H1 (cell line): ENCODE measurements at regions not wholly inside any gene's neighbourhood (a gene's known extent, or its start where the extent isn't known, plus 50 kb on each side); places are given as distances from the start of the nearest gene placed in this dataset.

Experiments used
- CTCF ChIA-PET: fragments of 300-600 bp; sonication (Branson Sonifier 250); formaldehyde crosslinking; loops from one replicate; lab custom pipeline; 2021; ENCODE audit not compliant: partially characterized antibody; lab: Charles Lee
- POLR2A ChIA-PET: fragments of 300-600 bp; sonication (Branson Sonifier 250); formaldehyde crosslinking; loops from one replicate; lab custom pipeline; 2021; ENCODE audit warnings: inconsistent platforms; ENCODE audit not compliant: partially characterized antibody; lab: Charles Lee
- DNase-seq, 2 experiments: peaks; one replicate each; pipeline versions ENCODE4 v3.0.0 to v3.0.0-alpha.2; 2010 to 2022; ENCODE audit warnings: low spot score in 2 of 2, low read depth in 1 of 2, mixed read lengths in 1 of 2
- FAIRE-seq: peaks from 2 replicates; lab custom pipeline; 2011; peaks lifted over from hg19 to GRCh38; lab: Jason Lieb, UNC
- H2AFZ ChIP-seq: 2 replicates; pipeline ENCODE4 v1.8.1; 2012; ENCODE audit warnings: low read length, inconsistent platforms
- H2AK5ac ChIP-seq: 2 replicates; pipeline ENCODE4 v1.6.1; 2013; ENCODE audit warnings: low read depth, low read length
- H2BK120ac ChIP-seq: replicated peaks from 2 replicates; pipeline ENCODE3; 2013; ENCODE audit warnings: low read depth, low read length, inconsistent platforms
- H2BK12ac ChIP-seq: 2 replicates; pipeline ENCODE4 v1.6.1; 2013; ENCODE audit warnings: low read depth, low read length
- H2BK15ac ChIP-seq: 2 replicates; pipeline ENCODE4 v1.6.1; 2013; ENCODE audit warnings: low read length
- H2BK20ac ChIP-seq: 2 replicates; pipeline ENCODE4 v1.6.1; 2013; ENCODE audit warnings: low read length
- H2BK5ac ChIP-seq: 2 replicates; pipeline ENCODE4 v1.6.1; 2013; ENCODE audit warnings: low read depth, low read length
- H3K14ac ChIP-seq: 2 replicates; pipeline ENCODE4 v1.6.1; 2013; ENCODE audit warnings: inconsistent platforms; ENCODE audit not compliant: insufficient read length
- H3K18ac ChIP-seq: 2 replicates; pipeline ENCODE4 v1.6.1; 2013; ENCODE audit warnings: low read length; ENCODE audit errors: extremely low read depth
- H3K23ac ChIP-seq: 2 replicates; pipeline ENCODE4 v1.6.1; 2013; ENCODE audit warnings: inconsistent platforms; ENCODE audit not compliant: insufficient read length
- H3K23me2 ChIP-seq: 2 replicates; pipeline ENCODE4 v1.6.1; 2013; ENCODE audit warnings: low read depth, low read length
- H3K27ac ChIP-seq: 2 replicates; pipeline ENCODE4 v1.6.1; 2011; ENCODE audit warnings: low read depth, low read length, inconsistent platforms
- H3K27me3 ChIP-seq, 4 experiments: replicated peaks in 1 of 4; 1 replicate in 1 of 4; 2 replicates in 3 of 4; pipeline versions ENCODE4 v1.6.1 to v1.8.1; 2011 to 2013; ENCODE audit warnings: low read length in 3 of 4, mild to moderate bottlenecking in 3 of 4, inconsistent platforms in 2 of 4, mixed read lengths in 2 of 4, moderate library complexity in 1 of 4; ENCODE audit not compliant: control insufficient read depth in 3 of 4, insufficient read depth in 3 of 4; ENCODE audit errors: extremely low read depth in 1 of 4
- H3K36me3 ChIP-seq, 4 experiments: 2 replicates each; pipeline versions ENCODE4 v1.6.1 to v1.8.1; 2011 to 2013; ENCODE audit warnings: mild to moderate bottlenecking in 4 of 4, low read length in 3 of 4, moderate library complexity in 2 of 4, control low read depth in 1 of 4, inconsistent platforms in 1 of 4; ENCODE audit not compliant: insufficient read depth in 4 of 4, control insufficient read depth in 2 of 4
- H3K4ac ChIP-seq: replicated peaks from 2 replicates; pipeline ENCODE3; 2013; ENCODE audit warnings: low read length, low read depth, mixed read lengths, inconsistent platforms; ENCODE audit not compliant: insufficient read length
- H3K4me1 ChIP-seq, 4 experiments: replicated peaks in 1 of 4; 1 replicate in 1 of 4; 2 replicates in 3 of 4; pipeline versions ENCODE4 v1.6.1 to v1.8.1; 2011 to 2013; ENCODE audit warnings: low read length in 3 of 4, inconsistent platforms in 2 of 4, mixed read lengths in 1 of 4; ENCODE audit not compliant: insufficient read depth in 4 of 4, control insufficient read depth in 3 of 4
- H3K4me2 ChIP-seq, 2 experiments: 2 replicates each; pipeline versions ENCODE4 v1.6.1 to v1.8.1; 2011 to 2013; ENCODE audit warnings: low read depth in 2 of 2, low read length in 2 of 2, control low read depth in 1 of 2, inconsistent platforms in 1 of 2, mild to moderate bottlenecking in 1 of 2; ENCODE audit not compliant: insufficient read depth in 1 of 2
- H3K4me3 ChIP-seq, 4 experiments: fragments of 200-600, 300-600 bp in 1 of 4; sonication (generic), shearing (Covaris generic), sonication (Bioruptor Twin) in 1 of 4; 2 replicates each; pipeline versions ENCODE4 v1.5.1 to v1.8.1; 2011 to 2016; ENCODE audit warnings: low read length in 4 of 4, low read depth in 3 of 4, control low read depth in 2 of 4, inconsistent platforms in 2 of 4, mild to moderate bottlenecking in 2 of 4, mixed read lengths in 1 of 4, moderate library complexity in 1 of 4; ENCODE audit not compliant: insufficient read depth in 2 of 4; ENCODE audit errors: extremely low read depth in 1 of 4
- H3K56ac ChIP-seq: replicated peaks from 2 replicates; pipeline ENCODE3; 2013; ENCODE audit warnings: low read depth, mild to moderate bottlenecking, mixed read lengths, low read length, inconsistent platforms; ENCODE audit not compliant: insufficient read length
- H3K79me1 ChIP-seq: 2 replicates; pipeline ENCODE4 v1.6.1; 2013; ENCODE audit warnings: low read depth, low read length, control low read depth
- H3K79me2 ChIP-seq, 2 experiments: 2 replicates each; pipeline versions ENCODE4 v1.6.1 to v1.8.1; 2012 to 2013; ENCODE audit warnings: low read length in 2 of 2, mild to moderate bottlenecking in 2 of 2, inconsistent platforms in 1 of 2; ENCODE audit not compliant: insufficient read depth in 2 of 2, control insufficient read depth in 1 of 2
- H3K9ac ChIP-seq, 4 experiments: replicated peaks in 1 of 4; 1 replicate in 1 of 4; 2 replicates in 3 of 4; pipeline versions ENCODE4 v1.6.1 to v1.8.1; 2011 to 2013; ENCODE audit warnings: low read depth in 3 of 4, low read length in 3 of 4, control low read depth in 2 of 4, mild to moderate bottlenecking in 2 of 4, moderate library complexity in 2 of 4, inconsistent platforms in 1 of 4; ENCODE audit errors: extremely low read depth in 1 of 4
- H3K9me3 ChIP-seq, 2 experiments: 2 replicates each; pipeline versions ENCODE4 v1.6.1 to v1.8.1; 2012 to 2013; ENCODE audit warnings: mild to moderate bottlenecking in 2 of 2, moderate library complexity in 2 of 2, control low read depth in 1 of 2, inconsistent platforms in 1 of 2, low read depth in 1 of 2, low read length in 1 of 2, mixed read lengths in 1 of 2; ENCODE audit not compliant: insufficient read depth in 2 of 2
- H4K20me1 ChIP-seq, 2 experiments: replicated peaks in 1 of 2; 2 replicates each; pipeline versions ENCODE3 to v1.8.1; 2011 to 2013; ENCODE audit warnings: inconsistent platforms in 2 of 2, low read length in 2 of 2, mild to moderate bottlenecking in 1 of 2; ENCODE audit not compliant: insufficient read depth in 2 of 2, control insufficient read depth in 1 of 2
- H4K5ac ChIP-seq: 2 replicates; pipeline ENCODE4 v1.6.1; 2013; ENCODE audit warnings: low read length, low read depth, mixed read lengths, inconsistent platforms; ENCODE audit not compliant: insufficient read length
- H4K8ac ChIP-seq: 2 replicates; pipeline ENCODE4 v1.8.0; 2013; ENCODE audit warnings: mild to moderate bottlenecking, moderate library complexity, low read length, inconsistent platforms; ENCODE audit not compliant: insufficient read depth; ENCODE audit errors: extremely low read depth
- H4K91ac ChIP-seq: replicated peaks from 2 replicates; pipeline ENCODE3; 2013; ENCODE audit warnings: low read length, mixed read lengths, inconsistent platforms; ENCODE audit not compliant: insufficient read length
- BCL11A ChIP-seq, 2 experiments: IDR thresholded peaks; one replicate each; pipeline ENCODE4 v1.6.1; 2011; ENCODE audit warnings: low read depth in 2 of 2, low read length in 2 of 2, mild to moderate bottlenecking in 2 of 2
- SIRT6 ChIP-seq: IDR thresholded peaks from one replicate; pipeline ENCODE4 v1.7.1; 2012; ENCODE audit warnings: low read length, inconsistent platforms
- SP2 ChIP-seq: IDR thresholded peaks from 2 replicates; pipeline ENCODE4 v1.6.1; 2012; ENCODE audit warnings: mild to moderate bottlenecking, low read length, inconsistent platforms
- SP4 ChIP-seq: IDR thresholded peaks from 2 replicates; pipeline ENCODE4 v1.6.1; 2012; ENCODE audit warnings: low read length, inconsistent platforms
- TAF1 ChIP-seq: IDR thresholded peaks from 2 replicates; pipeline ENCODE4 v1.6.1; 2011; ENCODE audit warnings: mild to moderate bottlenecking, low read depth, low read length
- WGBS, 2 experiments: shearing (Covaris generic) in 1 of 2; methylation state at CpG; one replicate each; pipeline versions ENCODE4 v1.1.6 to v1.1.7; 2013 to 2015; ENCODE audit warnings: low lambda C conversion rate in 2 of 2, mixed read lengths in 2 of 2, inconsistent platforms in 1 of 2, low coverage in 1 of 2, missing lambda C conversion rate in 1 of 2; ENCODE audit not compliant: insufficient replicate concordance in 2 of 2, insufficient coverage in 1 of 2, insufficient read length in 1 of 2; ENCODE audit errors: extremely low coverage in 1 of 2, missing lambda C conversion rate in 1 of 2; 5-methylcytosine and 5-hydroxymethylcytosine counted together
- TF ChIP-seq, protein P1 (sequence below): IDR thresholded peaks from 2 replicates; pipeline ENCODE4 v1.6.1; 2012; ENCODE audit warnings: inconsistent platforms

- Histone ChIP-seq H3K36me3 (no peaks in the 10 kb centered on the region), H4K91ac (no peak overlapping the region), H3K27ac (no peak overlapping the region), H3K4me1 (no peaks in the 10 kb centered on the region; a peak in 1 of 7 replicates), H2BK120ac (no peak overlapping the region), H3K23ac (no peak overlapping the region), H3K9ac (no peak overlapping the region), H2BK12ac (no peak overlapping the region), H3K14ac (no peak overlapping the region), H3K56ac (no peak overlapping the region), H2BK5ac (no peak overlapping the region), H4K20me1 (no peaks in the 10 kb centered on the region), H4K8ac (no peak overlapping the region), H3K27me3 (no peaks in the 10 kb centered on the region), H3K18ac (no peak overlapping the region), H2AK5ac (no peak overlapping the region), H3K9me3 (no peaks in the 10 kb centered on the region), H3K4me3 (no peak overlapping the region), H2BK15ac (no peak overlapping the region), H3K4me2 (no peak overlapping the region), H3K4ac (no peak overlapping the region), H2AFZ (no peak overlapping the region), H3K23me2 (no peaks in the 10 kb centered on the region), H4K5ac (no peak overlapping the region), H2BK20ac (no peak overlapping the region), H3K79me1 (no peaks in the 10 kb centered on the region), H3K79me2 (no peaks in the 10 kb centered on the region)
- ChIA-PET CTCF (no interaction called here), POLR2A (no interaction called here)
- DNase-seq (no peak), FAIRE-seq (no peak)
- TF ChIP-seq, protein P1, sequence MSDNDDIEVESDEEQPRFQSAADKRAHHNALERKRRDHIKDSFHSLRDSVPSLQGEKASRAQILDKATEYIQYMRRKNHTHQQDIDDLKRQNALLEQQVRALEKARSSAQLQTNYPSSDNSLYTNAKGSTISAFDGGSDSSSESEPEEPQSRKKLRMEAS = no peak
- TF ChIP-seq SIRT6 (no peak), SP2 (no peak), TAF1 (no peak), BCL11A (IDR thresholded peaks at IDR 0.05; ENCODE audit: low read depth in 2 of 2, low read length in 2 of 2) (no peak), SP4 (no peak)
- 96% methylated on average over 1 of the region's 1 CpG; no CpG with 5 or more reads in 1 of the 2 experiments for WGBS, 2 experiments
These were observed 762.1 kb upstream of the MIR17HG start for GRCh38 chr13:90585392-90585791.
